ENCODE measurements at regions not wholly inside any gene's neighbourhood (a gene's known extent, or its start where the extent isn't known, plus 50 kb on each side); places are given as distances from the start of the nearest gene placed in this dataset.

- TF ChIP-seq, protein P1, sequence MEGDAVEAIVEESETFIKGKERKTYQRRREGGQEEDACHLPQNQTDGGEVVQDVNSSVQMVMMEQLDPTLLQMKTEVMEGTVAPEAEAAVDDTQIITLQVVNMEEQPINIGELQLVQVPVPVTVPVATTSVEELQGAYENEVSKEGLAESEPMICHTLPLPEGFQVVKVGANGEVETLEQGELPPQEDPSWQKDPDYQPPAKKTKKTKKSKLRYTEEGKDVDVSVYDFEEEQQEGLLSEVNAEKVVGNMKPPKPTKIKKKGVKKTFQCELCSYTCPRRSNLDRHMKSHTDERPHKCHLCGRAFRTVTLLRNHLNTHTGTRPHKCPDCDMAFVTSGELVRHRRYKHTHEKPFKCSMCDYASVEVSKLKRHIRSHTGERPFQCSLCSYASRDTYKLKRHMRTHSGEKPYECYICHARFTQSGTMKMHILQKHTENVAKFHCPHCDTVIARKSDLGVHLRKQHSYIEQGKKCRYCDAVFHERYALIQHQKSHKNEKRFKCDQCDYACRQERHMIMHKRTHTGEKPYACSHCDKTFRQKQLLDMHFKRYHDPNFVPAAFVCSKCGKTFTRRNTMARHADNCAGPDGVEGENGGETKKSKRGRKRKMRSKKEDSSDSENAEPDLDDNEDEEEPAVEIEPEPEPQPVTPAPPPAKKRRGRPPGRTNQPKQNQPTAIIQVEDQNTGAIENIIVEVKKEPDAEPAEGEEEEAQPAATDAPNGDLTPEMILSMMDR (IDR thresholded peaks at IDR 0.05; ENCODE audit: control insufficient read depth, extremely low read depth, insufficient read depth), result no peak
- DNase-seq (ENCODE audit: low read depth), result no peak
- no peak overlapping the region for H3K4me3 ChIP-seq (ENCODE audit: low read depth, low read length)
These were observed 79.5 kb upstream of the C14orf180 start for GRCh38 chr14:104499784-104500760.

- DNase-seq (ENCODE audit: low read depth), result no peak
- H3K4me3 ChIP-seq (ENCODE audit: low read depth, low read length), result no peak overlapping the region
- TF ChIP-seq, protein P1 (IDR thresholded peaks at IDR 0.05; ENCODE audit: control insufficient read depth, extremely low read depth, insufficient read depth), result no peak
These were observed 77.5 kb upstream of the C14orf180 start for GRCh38 chr14:104502060-104502459.

- no peak for DNase-seq (ENCODE audit: low read depth)
- H3K4me3 ChIP-seq (ENCODE audit: low read depth, low read length), result no peak overlapping the region
- TF ChIP-seq, protein P1 (IDR thresholded peaks at IDR 0.05; ENCODE audit: control insufficient read depth, extremely low read depth, insufficient read depth), result no peak
These were observed 75.9 kb upstream of the C14orf180 start for GRCh38 chr14:104503691-104504090.

DNA sequence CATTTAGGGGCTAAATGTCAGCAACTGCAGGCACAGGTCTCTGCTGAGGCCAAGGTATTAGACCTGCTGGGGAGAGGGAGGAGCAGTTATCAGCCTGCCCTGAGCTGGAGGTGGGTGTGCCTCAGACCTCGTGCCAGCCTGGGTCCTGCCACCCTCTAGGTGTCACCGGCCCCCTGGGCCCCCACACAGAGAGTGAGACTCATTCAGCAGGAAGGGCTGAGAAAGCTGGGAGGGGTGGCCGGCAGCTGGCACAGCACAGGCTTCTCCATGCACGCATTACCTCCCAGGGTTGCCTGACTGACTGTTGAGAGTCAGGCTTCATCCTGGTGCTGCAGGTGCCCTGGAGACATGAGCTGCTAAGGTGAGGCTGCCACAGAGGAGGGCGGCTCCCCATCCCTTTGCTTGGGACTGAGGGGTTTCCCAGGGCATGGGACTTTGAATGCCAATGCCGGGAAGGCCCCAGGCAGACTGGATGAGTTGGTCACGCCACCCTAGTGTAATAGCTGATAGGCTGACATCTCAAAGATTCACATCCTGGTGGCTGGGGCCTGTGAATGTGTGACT, 75.3 kb upstream of the C14orf180 start:
- TF ChIP-seq, protein P1 (IDR thresholded peaks at IDR 0.05; ENCODE audit: control insufficient read depth, extremely low read depth, insufficient read depth), result no peak
- DNase-seq (ENCODE audit: low read depth), result no peak
- H3K4me3 ChIP-seq (ENCODE audit: low read depth, low read length), result no peak overlapping the region

DNA sequence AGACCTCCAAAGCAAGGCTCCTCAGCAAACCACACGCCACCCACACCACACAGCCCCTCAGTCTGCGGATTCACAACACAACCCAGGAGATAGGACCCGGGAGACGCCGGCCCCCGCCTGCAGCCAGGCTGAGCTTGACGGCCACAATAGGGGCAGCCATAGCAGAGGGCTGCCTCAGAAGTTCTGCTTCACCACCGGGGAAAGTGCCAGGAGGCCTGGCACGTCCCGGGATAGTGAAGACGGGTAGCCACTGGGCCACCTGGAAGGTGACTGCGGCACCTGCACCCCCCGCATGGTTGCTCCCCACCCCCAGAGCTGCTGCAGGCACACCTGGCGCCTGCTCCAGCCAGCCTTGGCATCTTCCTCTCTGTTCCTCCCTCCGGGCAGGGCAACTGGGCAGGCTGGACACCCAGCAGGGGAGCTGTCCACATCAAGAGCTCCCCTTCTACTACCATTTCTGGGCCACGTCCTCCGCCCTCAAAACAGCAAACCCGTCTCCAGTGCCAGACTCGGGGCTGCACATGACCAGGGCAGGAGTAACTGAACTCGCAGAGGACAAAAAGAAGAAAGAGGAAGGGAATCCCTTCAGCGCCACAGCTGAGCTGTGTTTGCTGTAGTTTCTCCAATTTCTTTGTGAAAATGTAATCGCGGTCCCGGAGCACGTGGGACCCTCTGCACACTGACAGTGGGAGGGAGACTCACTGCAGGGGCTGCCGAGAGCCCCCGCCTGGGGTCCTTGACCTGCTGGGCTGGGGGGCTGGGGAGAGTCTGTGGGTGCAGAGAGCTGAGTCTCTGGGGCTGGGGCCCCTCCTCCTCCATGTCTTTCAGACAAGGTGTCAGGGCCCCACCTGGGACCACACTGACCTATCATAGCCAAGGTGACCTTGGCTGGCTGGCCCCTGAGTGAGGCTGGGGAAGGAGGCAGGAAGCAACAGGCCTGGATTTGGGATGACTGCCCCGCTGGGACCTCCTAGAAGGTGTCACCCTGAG, 74.2 kb upstream of the C14orf180 start:
- TF ChIP-seq, protein P1 (IDR thresholded peaks at IDR 0.05; ENCODE audit: control insufficient read depth, extremely low read depth, insufficient read depth), result no peak
- DNase-seq (ENCODE audit: low read depth), result no peak
- no peak overlapping the region for H3K4me3 ChIP-seq (ENCODE audit: low read depth, low read length)

DNA sequence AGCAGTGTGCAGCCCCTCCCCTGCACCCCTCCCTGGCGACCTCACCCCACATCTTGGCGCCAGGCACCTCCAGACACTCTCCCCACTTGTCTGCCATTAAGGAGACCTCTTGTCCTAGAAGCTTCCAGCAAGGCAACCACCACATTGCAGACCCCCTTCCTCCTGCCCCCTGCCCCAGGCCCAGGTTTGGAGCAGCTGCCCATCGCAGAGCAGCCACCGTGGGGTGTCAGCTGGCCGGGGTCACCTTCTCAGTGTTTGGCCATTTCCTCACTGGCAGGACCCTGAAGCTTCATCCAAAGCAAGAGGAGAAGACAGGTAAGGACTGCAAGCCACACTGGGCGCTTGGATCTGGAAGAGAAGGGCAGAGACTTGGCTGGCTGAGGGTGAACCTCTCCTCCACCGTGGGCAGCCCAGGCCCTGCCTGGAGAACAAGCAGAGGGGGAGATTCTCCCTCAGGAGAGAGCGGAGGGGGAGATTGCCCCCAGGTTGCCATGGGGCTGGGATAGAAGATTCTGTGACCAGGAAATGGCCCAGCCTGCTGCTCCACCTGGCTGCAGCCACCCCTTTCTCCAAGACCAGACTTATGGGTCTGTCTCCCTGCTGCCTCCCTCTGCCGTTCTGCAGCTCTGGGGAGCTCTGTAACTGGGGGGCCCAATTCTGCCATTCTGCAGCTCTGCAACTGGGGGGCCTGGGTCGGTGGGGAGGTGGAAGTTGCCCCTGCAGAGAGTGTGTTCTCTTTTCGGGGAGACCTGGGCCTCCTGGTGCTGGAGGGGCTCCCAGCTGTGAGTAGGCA, 72.9 kb upstream of the C14orf180 start:
- TF ChIP-seq, protein P1 (IDR thresholded peaks at IDR 0.05; ENCODE audit: control insufficient read depth, extremely low read depth, insufficient read depth), result no peak
- no peak overlapping the region for H3K4me3 ChIP-seq (ENCODE audit: low read depth, low read length)
- no peak for DNase-seq (ENCODE audit: low read depth)

Measured in LNCaP clone FGC (cell line).